PC-3 (cell line): ENCODE measurements at regions not wholly inside any gene's neighbourhood (a gene's known extent, or its start where the extent isn't known, plus 50 kb on each side); places are given as distances from the start of the nearest gene placed in this dataset.
A peak's percentile ranks its signal among the peaks of the same experiment; 100 is the strongest.

Source experiments
- ATAC-seq: fragments of 200-7000 bp; cut with Tn5 transposase; 2 replicates; pipeline ENCODE4 v1.9.1; 2020; ENCODE audit warnings: mild to moderate bottlenecking, moderate library complexity
- BruUV-seq: library from RNA; stranded (reverse); fragments of 400-500 nt; replicated peaks from 2 replicates; lab custom pipeline; 2021; lab: Mats Ljungman, UMichigan
- CTCF ChIA-PET: fragments of 300-600 bp; sonication (Branson Sonifier 250); formaldehyde crosslinking; loops from one replicate; lab custom pipeline; 2022; ENCODE audit warnings: antibody characterized with exemption; lab: Charles Lee
- POLR2A ChIA-PET: fragments of 300-600 bp; sonication (Branson Sonifier 250); formaldehyde crosslinking; loops from one replicate; lab custom pipeline; 2022; ENCODE audit warnings: antibody characterized with exemption; ENCODE audit not compliant: unreplicated experiment; lab: Charles Lee
- DNase-seq: peaks from one replicate; pipeline ENCODE4 v3.0.0-alpha.2; 2015
- H2AFZ ChIP-seq: fragments of 300-600 bp; sonication (generic); 2 replicates; pipeline ENCODE4 v1.6.0; 2016; ENCODE audit warnings: antibody characterized with exemption, low read length
- H3F3A ChIP-seq: fragments of 300-600 bp; sonication (generic); one replicate; pipeline ENCODE4 v1.6.0; 2017; ENCODE audit warnings: antibody characterized with exemption, low read length, control low read depth, mild to moderate bottlenecking; ENCODE audit not compliant: unreplicated experiment
- H3K27ac ChIP-seq: fragments of 300-600 bp; sonication (generic); 2 replicates; pipeline ENCODE4 v1.5.1; 2016; ENCODE audit warnings: mild to moderate bottlenecking, low read length
- H3K27me3 ChIP-seq: fragments of 300-600 bp; sonication (generic); 2 replicates; pipeline ENCODE4 v1.6.1; 2016; ENCODE audit warnings: low read length, mixed read lengths
- H3K36me3 ChIP-seq: fragments of 300-600 bp; sonication (generic); 2 replicates; pipeline ENCODE4 v1.6.1; 2016; ENCODE audit warnings: low read depth, mixed run types, low read length, mixed read lengths
- H3K4me1 ChIP-seq: fragments of 300-600 bp; sonication (generic); 2 replicates; pipeline ENCODE4 v1.5.1; 2016; ENCODE audit warnings: low read length; ENCODE audit not compliant: insufficient read depth
- H3K4me2 ChIP-seq: fragments of 300-600 bp; sonication (generic); 2 replicates; pipeline ENCODE4 v1.6.0; 2016; ENCODE audit warnings: low read length
- H3K4me3 ChIP-seq: fragments of 300-600 bp; sonication (generic); 2 replicates; pipeline ENCODE4 v1.5.1; 2016; ENCODE audit warnings: mild to moderate bottlenecking, low read length, mixed read lengths
- H3K79me2 ChIP-seq: fragments of 300-600 bp; sonication (generic); 2 replicates; pipeline ENCODE4 v1.6.1; 2017; ENCODE audit warnings: low read length, mixed read lengths
- H3K9ac ChIP-seq: fragments of 300-600 bp; sonication (generic); 2 replicates; pipeline ENCODE4 v1.6.0; 2016; ENCODE audit warnings: mild to moderate bottlenecking, low read length
- H3K9me2 ChIP-seq: fragments of 300-600 bp; sonication (generic); replicated peaks from 2 replicates; pipeline ENCODE4 v1.6.1; 2016; ENCODE audit warnings: mixed run types, low read length, mixed read lengths
- H3K9me3 ChIP-seq: fragments of 300-600 bp; sonication (generic); 2 replicates; pipeline ENCODE4 v1.6.1; 2016; ENCODE audit warnings: low read length, mixed read lengths
- H4K20me1 ChIP-seq: fragments of 300-600 bp; sonication (generic); 2 replicates; pipeline ENCODE4 v1.6.1; 2016; ENCODE audit warnings: low read length, mixed read lengths
- EZH2 ChIP-seq: fragments of 300-600 bp; sonication (generic); IDR thresholded peaks from one replicate; pipeline ENCODE4 v1.6.1; 2017; ENCODE audit warnings: antibody characterized with exemption, mild to moderate bottlenecking, low read length; ENCODE audit not compliant: unreplicated experiment
- EZH2phosphoT487 ChIP-seq: fragments of 300-600 bp; sonication (generic); IDR thresholded peaks from 2 replicates; pipeline ENCODE4 v1.6.1; 2018; ENCODE audit warnings: mild to moderate bottlenecking, antibody characterized with exemption, low read length, borderline replicate concordance
- intact Hi-C: fragments of 100-400 bp; cut with micrococcal nuclease; formaldehyde crosslinking; loops from 2 replicates; pipeline ENCODE4 v1.9.0; 2023
- TF ChIP-seq, protein P1 (sequence below): fragments of 300-600 bp; sonication (generic); conservative IDR thresholded peaks from 2 replicates; pipeline ENCODE4 v1.5.1; 2017; ENCODE audit warnings: antibody characterized with exemption, low read depth, mild to moderate bottlenecking, low read length

DNA sequence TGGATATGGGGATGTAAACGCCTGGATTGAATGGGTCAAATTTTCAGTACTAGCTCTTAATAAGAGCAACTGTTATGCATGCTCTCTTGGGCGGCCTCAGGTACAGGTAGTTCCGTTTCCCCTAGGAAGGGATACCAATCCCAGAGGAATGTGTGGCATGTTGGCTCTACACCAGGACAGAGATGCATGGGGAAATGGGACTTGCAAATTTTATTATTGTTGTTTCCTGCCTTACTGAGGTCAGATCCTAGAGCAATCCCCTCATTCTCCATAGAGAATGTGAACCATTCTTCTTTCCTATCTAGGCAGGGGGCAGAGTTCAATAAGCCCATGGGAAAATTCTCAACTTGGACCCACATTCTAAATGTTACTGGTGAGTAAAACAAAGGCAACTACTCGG is 361.8 kb upstream of the FGF16 start:
- Histone ChIP-seq H3F3A (no peaks in the 10 kb centered on the region), H3K9me2 (no peaks in the 10 kb centered on the region), H3K4me2 (no peak overlapping the region), H3K4me3 (no peak overlapping the region), H3K27ac (no peak overlapping the region), H3K9ac (no peak overlapping the region), H4K20me1 (no peaks in the 10 kb centered on the region), H3K9me3 (no peaks in the 10 kb centered on the region), H2AFZ (no peak overlapping the region), H3K27me3 (no peaks in the 10 kb centered on the region), H3K79me2 (no peaks in the 10 kb centered on the region), H3K36me3 (no peaks in the 10 kb centered on the region), H3K4me1 (no peaks in the 10 kb centered on the region)
- TF ChIP-seq EZH2phosphoT487 = no peak
- TF ChIP-seq, protein P1, sequence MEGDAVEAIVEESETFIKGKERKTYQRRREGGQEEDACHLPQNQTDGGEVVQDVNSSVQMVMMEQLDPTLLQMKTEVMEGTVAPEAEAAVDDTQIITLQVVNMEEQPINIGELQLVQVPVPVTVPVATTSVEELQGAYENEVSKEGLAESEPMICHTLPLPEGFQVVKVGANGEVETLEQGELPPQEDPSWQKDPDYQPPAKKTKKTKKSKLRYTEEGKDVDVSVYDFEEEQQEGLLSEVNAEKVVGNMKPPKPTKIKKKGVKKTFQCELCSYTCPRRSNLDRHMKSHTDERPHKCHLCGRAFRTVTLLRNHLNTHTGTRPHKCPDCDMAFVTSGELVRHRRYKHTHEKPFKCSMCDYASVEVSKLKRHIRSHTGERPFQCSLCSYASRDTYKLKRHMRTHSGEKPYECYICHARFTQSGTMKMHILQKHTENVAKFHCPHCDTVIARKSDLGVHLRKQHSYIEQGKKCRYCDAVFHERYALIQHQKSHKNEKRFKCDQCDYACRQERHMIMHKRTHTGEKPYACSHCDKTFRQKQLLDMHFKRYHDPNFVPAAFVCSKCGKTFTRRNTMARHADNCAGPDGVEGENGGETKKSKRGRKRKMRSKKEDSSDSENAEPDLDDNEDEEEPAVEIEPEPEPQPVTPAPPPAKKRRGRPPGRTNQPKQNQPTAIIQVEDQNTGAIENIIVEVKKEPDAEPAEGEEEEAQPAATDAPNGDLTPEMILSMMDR = no peak
- TF ChIP-seq EZH2 = no peak
- ChIA-PET POLR2A (no interaction called here), CTCF (no interaction called here)
- ATAC-seq = no peak
- DNase-seq = peak; percentile 6
- BruUV-seq = no TSS peak
- intact Hi-C loops = no loop called here

DNA sequence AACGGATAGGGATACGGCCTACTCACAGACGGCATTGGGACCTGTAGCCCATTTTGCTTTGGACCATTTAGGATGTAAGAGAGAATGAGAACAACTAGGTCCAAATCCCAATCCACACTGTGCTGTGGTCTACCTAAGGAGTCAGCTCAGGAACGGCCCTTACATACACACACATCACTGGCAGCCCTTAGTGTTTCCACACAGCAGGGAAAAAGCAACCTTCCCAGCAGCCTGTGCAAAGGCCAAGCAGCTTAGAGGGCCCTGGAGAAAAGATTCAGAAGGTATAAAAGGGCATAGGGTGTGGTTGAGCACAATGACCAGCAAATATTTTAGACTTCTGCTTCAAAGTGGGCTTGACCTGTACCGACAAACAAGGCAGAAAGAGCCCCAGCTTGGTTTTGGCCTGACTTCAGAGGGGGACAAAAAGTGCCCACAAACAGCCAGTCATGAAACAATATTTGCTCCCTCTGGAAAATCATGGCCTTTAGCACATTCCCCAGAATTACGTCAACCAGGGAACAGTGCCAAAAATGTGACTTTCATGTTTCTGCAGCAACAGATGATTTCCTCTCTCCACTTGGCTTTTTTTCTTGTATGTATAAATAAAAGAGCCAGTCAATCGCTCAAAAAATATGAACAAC is 359.5 kb upstream of the FGF16 start:
- intact Hi-C loops = no loop called here

DNA sequence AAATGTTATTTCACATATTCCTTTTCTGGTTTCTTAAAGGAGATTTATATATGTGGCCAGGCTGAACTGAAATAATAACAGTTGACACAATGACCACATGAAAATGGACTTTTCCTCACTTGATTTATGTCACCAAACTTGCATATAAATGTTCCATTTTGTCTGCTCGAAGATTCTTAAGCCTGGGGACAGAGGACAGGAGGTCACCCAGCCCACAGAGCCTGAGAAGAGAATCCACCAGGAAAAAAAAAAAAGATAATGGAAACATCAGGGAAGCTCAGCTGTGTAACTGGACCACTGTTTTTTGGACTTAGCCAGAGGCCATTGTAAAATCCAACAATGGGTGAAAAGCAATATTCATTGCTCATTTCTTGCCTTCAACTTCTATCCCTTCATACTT is 359.0 kb upstream of the FGF16 start:
- no peak for TF ChIP-seq EZH2phosphoT487
- TF ChIP-seq, protein P1 = no peak
- TF ChIP-seq EZH2 = no peak
- H2AFZ ChIP-seq = no peak overlapping the region
- no peaks in the 10 kb centered on the region for H3K27me3 ChIP-seq
- ChIA-PET POLR2A (no interaction called here), CTCF (no interaction called here)
- no peaks in the 10 kb centered on the region for H3K9me3 ChIP-seq
- H3K9ac ChIP-seq = no peak overlapping the region
- no peak overlapping the region for H3K4me2 ChIP-seq
- no peak for ATAC-seq
- H4K20me1 ChIP-seq = no peaks in the 10 kb centered on the region
- H3K27ac ChIP-seq = no peak overlapping the region
- BruUV-seq = no TSS peak
- no peaks in the 10 kb centered on the region for H3F3A ChIP-seq
- no peak overlapping the region for H3K4me3 ChIP-seq
- DNase-seq = no peak
- H3K9me2 ChIP-seq = no peaks in the 10 kb centered on the region
- intact Hi-C loops = no loop called here
- H3K36me3 ChIP-seq = no peaks in the 10 kb centered on the region
- H3K79me2 ChIP-seq = no peaks in the 10 kb centered on the region
- H3K4me1 ChIP-seq = no peaks in the 10 kb centered on the region

More for the DNA sequence above, 359.5 kb upstream of the FGF16 start:
- Histone ChIP-seq H3K4me1 (no peaks in the 10 kb centered on the region), H3K79me2 (no peaks in the 10 kb centered on the region), H3K27me3 (no peaks in the 10 kb centered on the region), H4K20me1 (no peaks in the 10 kb centered on the region), H3K9me3 (no peaks in the 10 kb centered on the region), H3K27ac (no peak overlapping the region), H3K9ac (no peak overlapping the region), H3K9me2 (no peaks in the 10 kb centered on the region), H2AFZ (no peak overlapping the region), H3K36me3 (no peaks in the 10 kb centered on the region), H3K4me2 (no peak overlapping the region), H3F3A (no peaks in the 10 kb centered on the region), H3K4me3 (no peak overlapping the region)
- POLR2A ChIA-PET = no interaction called here
- CTCF ChIA-PET = no interaction called here
- ATAC-seq (no peak), DNase-seq (peak; percentile 54)
- no peak for TF ChIP-seq EZH2phosphoT487
- TF ChIP-seq, protein P1 = no peak
- TF ChIP-seq EZH2 = no peak
- no TSS peak for BruUV-seq
